HEK293 (cell line): ENCODE measurements at regions not wholly inside any gene's neighbourhood (a gene's known extent, or its start where the extent isn't known, plus 50 kb on each side); places are given as distances from the start of the nearest gene placed in this dataset.

Source experiments
- TCF7L2 ChIP-seq: IDR thresholded peaks from 2 replicates; pipeline ENCODE4 v1.6.1; 2011; ENCODE audit warnings: low read depth, mild to moderate bottlenecking, inconsistent platforms, low read length, moderate library complexity, borderline replicate concordance
- ZNF248 ChIP-seq: fragments of 450-650 bp; formaldehyde crosslinking; IDR thresholded peaks from 2 replicates; pipeline ENCODE4 v1.5.1; 2017; ENCODE audit warnings: missing biosample characterization, missing genetic modification characterization
- ZNF549 ChIP-seq: fragments of 450-650 bp; IDR thresholded peaks from 2 replicates; pipeline ENCODE4 v1.5.1; 2018; ENCODE audit warnings: missing biosample characterization, missing genetic modification characterization, mild to moderate bottlenecking, inconsistent platforms, moderate library complexity
- ZSCAN23 ChIP-seq: fragments of 450-650 bp; formaldehyde crosslinking; IDR thresholded peaks from 2 replicates; pipeline ENCODE4 v1.5.1; 2016; ENCODE audit warnings: missing biosample characterization, missing genetic modification characterization
- TF ChIP-seq, protein P1 (sequence below): fragments of 450-650 bp; formaldehyde crosslinking; IDR thresholded peaks from 2 replicates; pipeline ENCODE4 v1.5.1; 2016; ENCODE audit warnings: missing biosample characterization, missing genetic modification characterization

- TF ChIP-seq TCF7L2, result no peak
- no peak for TF ChIP-seq ZNF549 (tag by site-specific recombination)
- TF ChIP-seq ZNF248 (tag by site-specific recombination), result no peak
- no peak for TF ChIP-seq ZSCAN23 (tag by site-specific recombination)
- TF ChIP-seq, protein P1, sequence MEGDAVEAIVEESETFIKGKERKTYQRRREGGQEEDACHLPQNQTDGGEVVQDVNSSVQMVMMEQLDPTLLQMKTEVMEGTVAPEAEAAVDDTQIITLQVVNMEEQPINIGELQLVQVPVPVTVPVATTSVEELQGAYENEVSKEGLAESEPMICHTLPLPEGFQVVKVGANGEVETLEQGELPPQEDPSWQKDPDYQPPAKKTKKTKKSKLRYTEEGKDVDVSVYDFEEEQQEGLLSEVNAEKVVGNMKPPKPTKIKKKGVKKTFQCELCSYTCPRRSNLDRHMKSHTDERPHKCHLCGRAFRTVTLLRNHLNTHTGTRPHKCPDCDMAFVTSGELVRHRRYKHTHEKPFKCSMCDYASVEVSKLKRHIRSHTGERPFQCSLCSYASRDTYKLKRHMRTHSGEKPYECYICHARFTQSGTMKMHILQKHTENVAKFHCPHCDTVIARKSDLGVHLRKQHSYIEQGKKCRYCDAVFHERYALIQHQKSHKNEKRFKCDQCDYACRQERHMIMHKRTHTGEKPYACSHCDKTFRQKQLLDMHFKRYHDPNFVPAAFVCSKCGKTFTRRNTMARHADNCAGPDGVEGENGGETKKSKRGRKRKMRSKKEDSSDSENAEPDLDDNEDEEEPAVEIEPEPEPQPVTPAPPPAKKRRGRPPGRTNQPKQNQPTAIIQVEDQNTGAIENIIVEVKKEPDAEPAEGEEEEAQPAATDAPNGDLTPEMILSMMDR (tag by site-specific recombination), result no peak
Measured at GRCh38 chr5:20340126-20340525, 352.1 kb upstream of the CDH18 start.
